GM18858 (cell line): ENCODE measurements at regions not wholly inside any gene's neighbourhood (a gene's known extent, or its start where the extent isn't known, plus 50 kb on each side); places are given as distances from the start of the nearest gene placed in this dataset.

Experiments used
- ATAC-seq: cut with Tn5 transposase; IDR thresholded peaks from one replicate; pipeline ENCODE4 v1.9.1; 2021; ENCODE audit not compliant: unreplicated experiment

DNA sequence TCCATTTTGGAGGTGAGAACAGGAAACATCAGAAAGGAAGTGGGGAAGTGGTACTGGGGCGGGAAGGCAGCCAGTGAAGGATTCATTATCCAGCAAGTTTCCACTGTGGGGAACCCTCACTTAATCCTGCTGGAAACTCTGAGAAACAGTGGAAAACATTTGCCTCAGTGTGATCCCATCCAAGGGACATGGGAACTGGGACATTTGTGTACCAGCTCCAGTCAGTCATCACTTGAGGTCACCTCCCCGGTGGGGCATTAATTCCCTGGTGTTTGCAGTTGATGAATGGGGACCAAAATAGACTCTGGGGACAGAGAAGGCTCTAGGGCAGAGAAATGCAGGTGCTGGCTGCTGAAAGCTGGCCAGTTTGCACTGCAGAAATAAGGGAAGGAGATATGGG, 599.9 kb downstream of the BUD13 start:
- ATAC-seq, result no peak

GRCh38 chr11:116172156-116172555, 600.6 kb downstream of the BUD13 start:
- ATAC-seq, result no peak

- no peak for ATAC-seq
Observed at GRCh38 chr11:116171271-116172140, 601.3 kb downstream of the BUD13 start.

DNA sequence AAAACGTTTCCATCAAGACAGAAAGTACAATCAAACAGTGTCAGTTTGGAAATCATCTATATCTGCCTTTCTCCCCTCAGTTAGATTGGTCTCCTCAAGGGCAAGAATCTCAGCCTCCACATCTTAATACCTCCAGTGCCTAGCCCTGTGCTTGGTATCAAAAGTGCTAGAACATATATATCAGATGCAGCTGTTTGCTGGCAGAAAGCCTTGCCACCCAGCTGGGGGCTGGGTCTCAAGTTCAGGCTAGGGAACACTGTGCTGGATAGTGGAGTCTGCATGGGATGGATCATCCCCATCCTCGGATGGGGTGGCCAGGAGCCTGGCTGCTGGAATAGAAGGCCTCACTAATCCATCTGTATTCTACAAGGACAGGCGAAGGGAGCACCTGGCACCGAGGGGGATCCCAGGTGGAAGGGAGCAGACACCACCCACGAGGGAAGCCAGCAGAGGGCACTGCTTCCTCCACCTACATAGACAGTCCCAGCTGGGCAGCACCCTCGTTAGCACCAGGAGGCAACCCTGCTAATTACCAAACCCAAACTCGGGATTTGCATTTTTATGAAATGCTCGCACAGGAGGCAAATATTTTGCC, 602.2 kb downstream of the BUD13 start:
- ATAC-seq, result no peak

DNA sequence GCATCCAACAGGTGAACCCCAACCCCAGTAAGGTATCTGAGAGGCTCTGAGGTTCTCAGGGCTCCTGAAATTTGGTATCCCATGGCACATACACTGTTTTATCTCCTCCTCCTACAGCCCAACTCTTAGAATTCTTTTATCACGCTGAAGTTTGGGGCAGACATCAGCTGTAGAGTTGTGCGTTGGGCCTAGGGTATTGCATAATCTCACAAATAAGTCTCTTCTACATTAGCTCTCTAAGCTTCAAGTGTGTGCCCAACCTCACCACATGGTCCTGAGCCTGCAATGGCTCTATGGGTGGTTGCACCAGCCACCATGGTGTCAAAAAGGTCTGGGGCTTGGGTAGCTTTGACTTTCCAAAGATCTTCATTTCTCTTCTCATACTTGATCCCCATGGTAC, 603.0 kb downstream of the BUD13 start:
- no peak for ATAC-seq

GRCh38 chr11:116168459-116168787, 604.4 kb downstream of the BUD13 start:
- no peak for ATAC-seq

- no peak for ATAC-seq
Observed at GRCh38 chr11:116167706-116168458, 604.9 kb downstream of the BUD13 start.

DNA sequence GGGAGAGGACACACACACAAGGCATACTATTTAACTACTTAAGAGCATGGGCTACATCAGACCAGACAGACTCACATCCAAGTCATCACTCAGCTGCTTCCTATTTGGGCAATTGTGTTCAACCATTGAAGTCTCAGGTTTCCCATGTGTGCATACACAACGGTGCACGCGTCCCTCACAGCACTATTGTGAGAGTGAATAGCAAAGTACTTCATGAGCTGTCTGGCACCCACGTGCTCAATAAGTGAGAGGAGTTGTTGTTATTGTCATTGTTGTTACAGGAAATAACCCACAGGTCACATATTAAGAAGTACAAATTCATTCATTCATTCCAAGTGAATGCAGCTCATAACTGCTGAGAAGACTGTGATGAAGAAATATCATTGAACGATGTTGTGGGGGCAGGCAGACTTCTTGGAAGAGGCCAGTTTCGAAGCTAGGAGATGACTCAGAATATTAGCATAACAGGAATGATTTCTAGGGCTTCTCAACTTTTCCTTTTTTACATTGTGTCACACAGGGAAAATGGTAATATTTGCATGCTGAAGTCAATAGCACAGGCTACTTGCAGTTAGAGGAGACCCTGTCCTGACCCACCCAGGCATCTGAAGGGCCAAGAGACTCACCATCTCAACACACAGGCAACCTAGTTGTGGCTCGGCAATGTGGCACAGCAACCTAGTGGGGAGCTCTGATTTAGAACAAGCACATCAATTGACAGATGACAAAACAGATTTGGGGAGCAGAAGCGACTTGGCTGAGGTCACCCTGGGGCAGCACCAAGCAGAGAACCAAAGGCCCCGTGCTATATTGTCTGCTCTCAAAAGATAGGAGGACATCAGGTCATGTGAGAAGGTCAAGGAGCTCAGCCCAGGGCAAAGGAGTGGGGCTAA, 606.0 kb downstream of the BUD13 start:
- no peak for ATAC-seq

GRCh38 chr11:116164843-116165242, 607.9 kb downstream of the BUD13 start:
- no peak for ATAC-seq

GRCh38 chr11:116162886-116163230, 609.9 kb downstream of the BUD13 start:
- ATAC-seq, result no peak

DNA sequence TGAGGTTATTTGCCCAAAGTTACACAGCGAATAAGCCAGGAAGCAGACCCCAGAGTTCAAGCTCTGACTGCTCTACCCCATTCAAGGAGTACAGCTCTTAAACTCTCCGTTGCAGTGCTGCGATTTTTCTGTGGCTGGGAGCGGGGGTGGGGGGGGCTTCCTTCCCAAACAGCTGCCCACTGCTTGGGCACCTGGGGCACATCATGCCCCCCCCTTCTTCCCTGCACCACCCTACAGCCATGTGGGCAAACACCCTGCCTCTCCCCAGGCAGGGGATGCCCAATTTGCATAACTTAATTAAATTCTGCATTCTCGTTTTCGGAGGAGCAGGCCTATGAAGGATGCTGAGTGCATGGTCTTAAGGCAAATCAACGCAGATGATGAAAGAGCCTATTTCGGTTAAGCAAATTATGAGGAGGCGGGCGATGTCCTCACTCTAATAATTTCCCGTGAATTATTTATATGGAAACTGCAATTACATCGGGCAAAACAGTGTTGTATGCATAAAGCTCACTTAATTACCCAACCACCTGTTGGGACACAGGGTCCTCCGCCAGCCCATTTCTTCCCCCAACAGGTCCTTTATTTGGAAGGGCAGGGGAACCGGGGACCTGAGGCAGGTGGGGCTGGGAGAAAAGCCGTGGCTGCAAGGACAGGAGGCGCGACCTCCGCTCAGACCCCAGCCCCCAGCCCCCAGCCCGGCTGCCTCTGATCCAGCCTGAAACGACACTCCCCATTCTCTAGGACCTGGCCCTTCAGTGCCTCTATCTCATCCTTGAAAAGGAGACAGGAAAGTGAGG, 610.5 kb downstream of the BUD13 start:
- no peak for ATAC-seq

GRCh38 chr11:116148645-116149044, 624.1 kb downstream of the BUD13 start:
- ATAC-seq, result no peak

- ATAC-seq, result no peak
Observed at GRCh38 chr11:116148056-116148455, 624.7 kb downstream of the BUD13 start.

GRCh38 chr11:116145187-116145865, 627.5 kb downstream of the BUD13 start:
- no peak for ATAC-seq

- ATAC-seq, result no peak
Observed at GRCh38 chr11:116144387-116144958, 628.3 kb downstream of the BUD13 start.

GRCh38 chr11:116138280-116138679, 634.1 kb upstream of the CADM1 start:
- no peak for ATAC-seq

DNA sequence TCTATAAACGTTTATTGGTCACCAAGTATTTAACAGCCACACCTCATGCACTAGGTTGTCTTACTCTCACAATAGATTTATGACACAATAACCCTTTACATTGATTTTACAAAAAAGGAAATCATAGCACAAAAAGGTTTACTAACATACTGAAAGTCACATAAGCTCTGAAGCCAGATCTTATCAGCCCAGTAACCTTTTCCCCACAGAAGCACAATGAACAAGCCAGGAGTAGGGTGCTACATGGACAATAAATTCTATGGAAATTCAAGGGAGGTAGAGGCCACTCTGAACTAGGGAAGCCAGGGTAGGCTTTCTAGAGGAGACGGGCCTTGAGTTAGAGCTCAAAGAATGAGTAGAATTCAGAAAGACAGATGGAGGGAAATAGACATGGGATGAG, 633.5 kb upstream of the CADM1 start:
- ATAC-seq, result no peak

- ATAC-seq, result no peak
Observed at GRCh38 chr11:116136987-116137674, 632.9 kb upstream of the CADM1 start.

DNA sequence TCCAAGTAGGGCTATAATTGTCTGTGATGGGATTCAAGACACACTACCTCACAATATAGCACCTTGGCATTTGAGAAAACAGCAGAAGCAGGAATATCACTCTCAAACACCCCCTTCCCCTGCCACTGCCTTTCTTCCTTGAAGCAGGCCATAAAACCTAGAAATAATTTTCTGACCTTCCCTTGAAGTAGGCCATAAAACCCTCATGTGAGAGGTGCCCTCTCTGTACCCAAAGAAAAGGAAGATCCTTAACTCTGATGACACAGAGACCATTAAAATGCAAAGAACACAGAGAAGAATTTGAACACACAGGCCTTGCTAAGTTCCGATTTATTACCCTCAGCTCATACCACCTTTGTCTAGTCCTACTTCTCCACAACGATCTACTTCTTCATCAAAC, 631.7 kb upstream of the CADM1 start:
- ATAC-seq, result no peak
